ENCODE measurements at regions not wholly inside any gene's neighbourhood (a gene's known extent, or its start where the extent isn't known, plus 50 kb on each side); places are given as distances from the start of the nearest gene placed in this dataset.

GRCh38 chr5:30759731-30760130, 433.8 kb upstream of the CDH6 start:
- TF ChIP-seq POLR2AphosphoS5 (IDR thresholded peaks at IDR 0.05; ENCODE audit: low read depth) (no peak), GABPA (IDR thresholded peaks at IDR 0.05; ENCODE audit: low read depth) (no peak), CTCF (IDR thresholded peaks at IDR 0.05; ENCODE audit: insufficient read depth, low read length) (no peak), SPI1 (IDR thresholded peaks at IDR 0.05; ENCODE audit: borderline replicate concordance, low read depth) (no peak), REST (IDR thresholded peaks at IDR 0.05; ENCODE audit: insufficient replicate concordance, low read depth) (no peak)
- Histone ChIP-seq H3K4me3 (replicated peaks; ENCODE audit: insufficient read depth, low read length) (no peak overlapping the region), H3K27me3 (ENCODE audit: insufficient read depth, poor library complexity, severe bottlenecking) (no peaks in the 10 kb centered on the region), H3K27ac (replicated peaks) (no peak overlapping the region)
- no peak for DNase-seq (ENCODE audit: low read depth in 1 of 2, low spot score in 1 of 2)

GRCh38 chr5:30752015-30752414, 441.5 kb upstream of the CDH6 start:
- no peak overlapping the region for H3K4me3 ChIP-seq (replicated peaks; ENCODE audit: insufficient read depth, low read length)
- TF ChIP-seq POLR2AphosphoS5 (IDR thresholded peaks at IDR 0.05; ENCODE audit: low read depth) (no peak), SPI1 (IDR thresholded peaks at IDR 0.05; ENCODE audit: borderline replicate concordance, low read depth) (no peak), CTCF (IDR thresholded peaks at IDR 0.05; ENCODE audit: insufficient read depth, low read length) (no peak), GABPA (IDR thresholded peaks at IDR 0.05; ENCODE audit: low read depth) (no peak)
- no peaks in the 10 kb centered on the region for H3K27me3 ChIP-seq (ENCODE audit: insufficient read depth, poor library complexity, severe bottlenecking)
- no peak for DNase-seq (ENCODE audit: low read depth in 1 of 2, low spot score in 1 of 2)
- no peak overlapping the region for H3K27ac ChIP-seq (replicated peaks)

GRCh38 chr5:30749971-30750370, 443.5 kb upstream of the CDH6 start:
- Histone ChIP-seq H3K27me3 (ENCODE audit: insufficient read depth, poor library complexity, severe bottlenecking) (no peaks in the 10 kb centered on the region), H3K27ac (replicated peaks) (no peak overlapping the region), H3K4me3 (replicated peaks; ENCODE audit: insufficient read depth, low read length) (no peak overlapping the region)
- TF ChIP-seq SPI1 (IDR thresholded peaks at IDR 0.05; ENCODE audit: borderline replicate concordance, low read depth) (no peak), CTCF (IDR thresholded peaks at IDR 0.05; ENCODE audit: insufficient read depth, low read length) (no peak), POLR2AphosphoS5 (IDR thresholded peaks at IDR 0.05; ENCODE audit: low read depth) (no peak), REST (IDR thresholded peaks at IDR 0.05; ENCODE audit: insufficient replicate concordance, low read depth) (no peak), GABPA (IDR thresholded peaks at IDR 0.05; ENCODE audit: low read depth) (no peak)
- no peak for DNase-seq (ENCODE audit: low read depth in 1 of 2, low spot score in 1 of 2)

- no peak overlapping the region for H3K4me3 ChIP-seq (replicated peaks; ENCODE audit: insufficient read depth, low read length)
- DNase-seq (ENCODE audit: low read depth in 1 of 2, low spot score in 1 of 2): no peak
- TF ChIP-seq GABPA (IDR thresholded peaks at IDR 0.05; ENCODE audit: low read depth) (no peak), REST (IDR thresholded peaks at IDR 0.05; ENCODE audit: insufficient replicate concordance, low read depth) (no peak), SPI1 (IDR thresholded peaks at IDR 0.05; ENCODE audit: borderline replicate concordance, low read depth) (no peak), CTCF (IDR thresholded peaks at IDR 0.05; ENCODE audit: insufficient read depth, low read length) (no peak), POLR2AphosphoS5 (IDR thresholded peaks at IDR 0.05; ENCODE audit: low read depth) (no peak)
- H3K27me3 ChIP-seq (ENCODE audit: insufficient read depth, poor library complexity, severe bottlenecking): no peaks in the 10 kb centered on the region
- H3K27ac ChIP-seq (replicated peaks): no peak overlapping the region
Observed at GRCh38 chr5:30747412-30747811, 446.1 kb upstream of the CDH6 start.

Data from HL-60 (cell line).